ENCODE measurements at regions not wholly inside any gene's neighbourhood (a gene's known extent, or its start where the extent isn't known, plus 50 kb on each side); places are given as distances from the start of the nearest gene placed in this dataset.
A peak's percentile ranks its signal among the peaks of the same experiment; 100 is the strongest.

- H3K4me3 ChIP-seq (ENCODE audit: low read depth, low read length) = no peak overlapping the region
- H3K4me1 ChIP-seq = peaks cover 5% of the 10 kb centered on the region; the same call in 1 of the 2 replicates
- no peak for DNase-seq
- H3K9me3 Mint-ChIP-seq (ENCODE audit: unreplicated experiment) = no peaks in the 10 kb centered on the region
- H3K27me3 ChIP-seq (replicated peaks; ENCODE audit: control insufficient read depth, insufficient read depth, low read length) = no peaks in the 10 kb centered on the region
- H3K36me3 Mint-ChIP-seq (ENCODE audit: insufficient read depth, unreplicated experiment) = no peaks in the 10 kb centered on the region
- peaks cover 4% of the 10 kb centered on the region for H3K4me1 Mint-ChIP-seq (ENCODE audit: low read depth, unreplicated experiment)
- ChIA-PET POLR2A (no interaction called here), CTCF (no interaction called here)
- no peak overlapping the region for H3K4me3 Mint-ChIP-seq (ENCODE audit: unreplicated experiment)
- BruUV-seq (replicated peaks) = no TSS peak
- H3K36me3 ChIP-seq (ENCODE audit: control insufficient read depth, insufficient read depth, low read length) = no peaks in the 10 kb centered on the region
- no peaks in the 10 kb centered on the region for H3K9me3 ChIP-seq
- H3K27me3 Mint-ChIP-seq (ENCODE audit: insufficient read depth, unreplicated experiment) = no peaks in the 10 kb centered on the region
- H3K27ac Mint-ChIP-seq (ENCODE audit: unreplicated experiment) = no peak overlapping the region
- intact Hi-C loops (cut with micrococcal nuclease; ENCODE audit: unreplicated experiment) = no loop called here
- no peak for TF ChIP-seq CTCF (IDR thresholded peaks at IDR 0.05; ENCODE audit: insufficient read depth in 1 of 2, low read depth in 1 of 2, low read length in 1 of 2, severe bottlenecking in 1 of 2, unreplicated experiment in 1 of 2)
Measured at GRCh38 chr11:90349731-90350130, 126.9 kb upstream of the CHORDC1 start.

- Histone ChIP-seq H3K27me3 (replicated peaks; ENCODE audit: control insufficient read depth, insufficient read depth, low read length) (no peaks in the 10 kb centered on the region), H3K4me3 (ENCODE audit: low read depth, low read length) (no peak overlapping the region), H3K9me3 (no peaks in the 10 kb centered on the region), H3K36me3 (ENCODE audit: control insufficient read depth, insufficient read depth, low read length) (no peaks in the 10 kb centered on the region), H3K4me1 (peaks cover 5% of the 10 kb centered on the region; the same call in 1 of the 2 replicates)
- Mint-ChIP-seq H3K4me1 (ENCODE audit: low read depth, unreplicated experiment) (peaks cover 11% of the 10 kb centered on the region), H3K36me3 (ENCODE audit: insufficient read depth, unreplicated experiment) (no peaks in the 10 kb centered on the region), H3K9me3 (ENCODE audit: unreplicated experiment) (no peaks in the 10 kb centered on the region), H3K27ac (ENCODE audit: unreplicated experiment) (no peak overlapping the region), H3K27me3 (ENCODE audit: insufficient read depth, unreplicated experiment) (no peaks in the 10 kb centered on the region), H3K4me3 (ENCODE audit: unreplicated experiment) (no peak overlapping the region)
- intact Hi-C loops (cut with micrococcal nuclease; ENCODE audit: unreplicated experiment) = no loop called here
- no TSS peak for BruUV-seq (replicated peaks)
- ChIA-PET CTCF (no interaction called here), POLR2A (no interaction called here)
- no peak for TF ChIP-seq CTCF (IDR thresholded peaks at IDR 0.05; ENCODE audit: insufficient read depth in 1 of 2, low read depth in 1 of 2, low read length in 1 of 2, severe bottlenecking in 1 of 2, unreplicated experiment in 1 of 2)
- peak; percentile 54 to 59 for DNase-seq
Measured at GRCh38 chr11:90344546-90344945, 121.7 kb upstream of the CHORDC1 start.

DNA sequence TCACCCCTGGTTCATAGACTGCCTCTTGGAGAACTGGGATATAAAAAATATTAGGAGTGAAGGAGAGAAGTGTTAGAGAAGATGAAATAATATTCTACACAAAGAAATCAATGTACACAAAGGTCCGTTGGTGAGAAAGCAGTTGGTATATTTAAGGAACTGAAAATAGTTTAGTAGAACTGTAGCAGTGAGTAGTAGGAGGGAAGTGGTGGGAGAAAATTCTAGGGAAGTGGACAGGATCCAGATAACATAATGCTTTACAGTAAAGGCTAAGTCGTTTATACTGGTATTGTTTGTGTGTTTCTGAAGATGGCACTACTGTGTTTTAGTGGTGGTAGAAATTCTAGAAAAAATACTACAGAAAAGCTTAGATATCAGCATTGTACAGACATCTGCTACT, 120.8 kb upstream of the CHORDC1 start:
- intact Hi-C loops (cut with micrococcal nuclease; ENCODE audit: unreplicated experiment) = no loop called here
- CTCF ChIA-PET = no interaction called here
- Histone ChIP-seq H3K4me1 (peaks cover 5% of the 10 kb centered on the region; the same call in 1 of the 2 replicates), H3K4me3 (ENCODE audit: low read depth, low read length) (no peak overlapping the region), H3K36me3 (ENCODE audit: control insufficient read depth, insufficient read depth, low read length) (no peaks in the 10 kb centered on the region), H3K27me3 (replicated peaks; ENCODE audit: control insufficient read depth, insufficient read depth, low read length) (no peaks in the 10 kb centered on the region), H3K9me3 (no peaks in the 10 kb centered on the region)
- Mint-ChIP-seq H3K9me3 (ENCODE audit: unreplicated experiment) (no peaks in the 10 kb centered on the region), H3K4me1 (ENCODE audit: low read depth, unreplicated experiment) (peaks cover 11% of the 10 kb centered on the region), H3K27ac (ENCODE audit: unreplicated experiment) (no peak overlapping the region), H3K27me3 (ENCODE audit: insufficient read depth, unreplicated experiment) (no peaks in the 10 kb centered on the region), H3K4me3 (ENCODE audit: unreplicated experiment) (no peak overlapping the region), H3K36me3 (ENCODE audit: insufficient read depth, unreplicated experiment) (no peaks in the 10 kb centered on the region)
- no peak for DNase-seq
- no TSS peak for BruUV-seq (replicated peaks)
- no peak for TF ChIP-seq CTCF (IDR thresholded peaks at IDR 0.05; ENCODE audit: insufficient read depth in 1 of 2, low read depth in 1 of 2, low read length in 1 of 2, severe bottlenecking in 1 of 2, unreplicated experiment in 1 of 2)
- POLR2A ChIA-PET = no interaction called here

All from Caco-2 (cell line).